ENCODE measurements at regions not wholly inside any gene's neighbourhood (a gene's known extent, or its start where the extent isn't known, plus 50 kb on each side); places are given as distances from the start of the nearest gene placed in this dataset.

GRCh38 chr12:88416786-88417185 is 163.5 kb downstream of the KITLG start:
- TF ChIP-seq CTCF (IDR thresholded peaks at IDR 0.05; ENCODE audit: insufficient read depth, low read depth, low read length): no peak
- no peak for TF ChIP-seq EZH2 (IDR thresholded peaks at IDR 0.05; ENCODE audit: insufficient read depth, low read length)

Data from astrocyte (in vitro differentiated cells and primary cell).